Body of pancreas (tissue), 4 donors: ENCODE measurements at regions not wholly inside any gene's neighbourhood (a gene's known extent, or its start where the extent isn't known, plus 50 kb on each side); places are given as distances from the start of the nearest gene placed in this dataset.
A peak's percentile ranks its signal among the peaks of the same experiment; 100 is the strongest.

Source experiments
- ATAC-seq: fragments of 150-250 bp; one replicate; pipeline ENCODE4 v1.9.1; 2016
- DNase-seq, 4 donors: peaks; one replicate each; pipeline ENCODE4 v3.0.0-alpha.2; 2019
- H3K27ac ChIP-seq, 4 donors: fragments of 200-600 bp; sonication (generic); 1 replicate in 3 of 4; 2 replicates in 1 of 4; pipeline versions ENCODE4 v1.5.1 to v1.6.1; 2016 to 2019; ENCODE audit warnings: mild to moderate bottlenecking in 1 of 4, mixed read lengths in 1 of 4, moderate library complexity in 1 of 4
- H3K27me3 ChIP-seq, 2 donors: fragments of 200-600 bp; sonication (generic); one replicate each; pipeline ENCODE4 v1.6.0; 2016; ENCODE audit warnings: mild to moderate bottlenecking in 1 of 2
- H3K36me3 ChIP-seq, 2 donors: fragments of 200-600 bp; sonication (generic); replicated peaks in 1 of 2; 2 replicates each; pipeline ENCODE4 v1.5.1; 2016; ENCODE audit warnings: low read depth in 2 of 2; ENCODE audit not compliant: insufficient read depth in 1 of 2
- H3K4me1 ChIP-seq: fragments of 200-600 bp; sonication (generic); one replicate; pipeline ENCODE4 v1.6.0; 2016
- H3K4me3 ChIP-seq, 2 donors: fragments of 200-600 bp; sonication (generic); 1 replicate in 1 of 2; 2 replicates in 1 of 2; pipeline ENCODE4 v1.5.1; 2016 to 2019
- H3K9me3 ChIP-seq, 3 donors: fragments of 200-600 bp; sonication (generic); 1 replicate in 2 of 3; 2 replicates in 1 of 3; pipeline ENCODE4 v1.5.1; 2016
- CTCF ChIP-seq, 7 experiments: fragments of 450-650 bp in 4 of 7; fragments of 200-600 bp in 3 of 7; sonication (generic) in 3 of 7; IDR thresholded peaks; one replicate each; pipeline ENCODE4 v1.5.1; 2016 to 2019; ENCODE audit warnings: antibody characterized with exemption in 7 of 7
- POLR2A ChIP-seq, 3 donors: fragments of 450-650 bp; IDR thresholded peaks; one replicate each; pipeline ENCODE4 v1.6.1; 2016; ENCODE audit warnings: antibody characterized with exemption in 3 of 3, mild to moderate bottlenecking in 2 of 3
- WGBS, 2 donors: methylation state at CpG; one replicate each; pipeline ENCODE4 v1.1.5; 2017; 5-methylcytosine and 5-hydroxymethylcytosine counted together
- intact Hi-C: fragments of 100-400 bp; cut with DNase I; formaldehyde crosslinking; loops from one replicate; pipeline ENCODE4 v1.15.1; 2023

- Histone ChIP-seq H3K27me3 (no peaks in the 10 kb centered on the region), H3K4me1 (no peaks in the 10 kb centered on the region), H3K36me3 (no peaks in the 10 kb centered on the region), H3K9me3 (no peaks in the 10 kb centered on the region), H3K27ac (peak overlapping the region in 1 of 4 donors; percentile 60), H3K4me3 (no peak overlapping the region)
- no peak for TF ChIP-seq CTCF (IDR thresholded peaks at IDR 0.05)
- TF ChIP-seq POLR2A (IDR thresholded peaks at IDR 0.05), result no peak
- WGBS, 2 donors, result 64 to 65% methylated on average over 4 of the region's 4 CpGs
- intact Hi-C loops, result no loop called here
- ATAC-seq (no peak), DNase-seq (peak in 1 of 4 donors; percentile 33)
Measured at GRCh38 chr10:89122433-89123051, 84.6 kb downstream of the CH25H start.

GRCh38 chr10:89121764-89122020 lies 85.4 kb downstream of the CH25H start:
- TF ChIP-seq CTCF (IDR thresholded peaks at IDR 0.05) (no peak), POLR2A (IDR thresholded peaks at IDR 0.05) (no peak)
- no peak overlapping the region for H3K4me3 ChIP-seq
- no peaks in the 10 kb centered on the region for H3K4me1 ChIP-seq
- intact Hi-C loops, result no loop called here
- no peak overlapping the region for H3K27ac ChIP-seq
- H3K36me3 ChIP-seq, result no peaks in the 10 kb centered on the region
- no peak for ATAC-seq
- no peaks in the 10 kb centered on the region for H3K9me3 ChIP-seq
- no peaks in the 10 kb centered on the region for H3K27me3 ChIP-seq
- DNase-seq, result no peak

- intact Hi-C loops, result no loop called here
- WGBS, 2 donors, result 81 to 84% methylated on average over 5 of the region's 5 CpGs
Measured at GRCh38 chr10:89120931-89121763, 86.0 kb downstream of the CH25H start.

GRCh38 chr10:89119651-89120050 lies 87.5 kb downstream of the CH25H start:
- Histone ChIP-seq H3K27ac (no peak overlapping the region), H3K4me3 (no peak overlapping the region), H3K27me3 (no peaks in the 10 kb centered on the region), H3K36me3 (no peaks in the 10 kb centered on the region), H3K9me3 (no peaks in the 10 kb centered on the region), H3K4me1 (no peaks in the 10 kb centered on the region)
- WGBS, 2 donors, result 93 to 96% methylated on average over 1 of the region's 1 CpG
- ATAC-seq, result no peak
- no peak for DNase-seq
- no peak for TF ChIP-seq CTCF (IDR thresholded peaks at IDR 0.05)
- no peak for TF ChIP-seq POLR2A (IDR thresholded peaks at IDR 0.05)
- intact Hi-C loops, result no loop called here

More at GRCh38 chr10:89120931-89121763, 86.0 kb downstream of the CH25H start:
- no peaks in the 10 kb centered on the region for H3K4me1 ChIP-seq
- H3K9me3 ChIP-seq, result no peaks in the 10 kb centered on the region
- H3K36me3 ChIP-seq, result no peaks in the 10 kb centered on the region
- no peak overlapping the region for H3K27ac ChIP-seq
- no peak overlapping the region for H3K4me3 ChIP-seq
- TF ChIP-seq CTCF (IDR thresholded peaks at IDR 0.05) (no peak), POLR2A (IDR thresholded peaks at IDR 0.05) (no peak)
- no peaks in the 10 kb centered on the region for H3K27me3 ChIP-seq
- ATAC-seq (no peak), DNase-seq (peak in 1 of 4 donors; percentile 14)

GRCh38 chr10:89118091-89118490 lies 89.0 kb downstream of the CH25H start:
- Histone ChIP-seq H3K36me3 (no peaks in the 10 kb centered on the region), H3K27ac (no peak overlapping the region), H3K4me3 (no peak overlapping the region), H3K9me3 (no peaks in the 10 kb centered on the region), H3K27me3 (no peaks in the 10 kb centered on the region), H3K4me1 (no peaks in the 10 kb centered on the region)
- TF ChIP-seq CTCF (IDR thresholded peaks at IDR 0.05), result no peak
- TF ChIP-seq POLR2A (IDR thresholded peaks at IDR 0.05), result no peak
- no peak for ATAC-seq
- intact Hi-C loops, result no loop called here
- DNase-seq, result no peak
- 28 to 70% methylated on average over 1 of the region's 1 CpG for WGBS, 2 donors
